K562 (cell line): ENCODE measurements at regions not wholly inside any gene's neighbourhood (a gene's known extent, or its start where the extent isn't known, plus 50 kb on each side); places are given as distances from the start of the nearest gene placed in this dataset.

Experiments
- BRF1 ChIP-seq: IDR thresholded peaks from 3 replicates; pipeline ENCODE4 v1.6.1; 2011; ENCODE audit warnings: borderline replicate concordance, mild to moderate bottlenecking; ENCODE audit not compliant: insufficient read length; ENCODE audit errors: extremely low read depth
- CXXC5 ChIP-seq: fragments of 250-450 bp; sonication (Bioruptor Pico); IDR thresholded peaks from 2 replicates; pipeline ENCODE4 v1.8.0; 2022; ENCODE audit warnings: inconsistent platforms, mild to moderate bottlenecking, moderate library complexity
- HCFC1 ChIP-seq: IDR thresholded peaks from 2 replicates; pipeline ENCODE4 v1.6.1; 2012; ENCODE audit warnings: low read depth, low read length, improper control_type of control experiment
- HLTF ChIP-seq: fragments of 450-650 bp; IDR thresholded peaks from 2 replicates; pipeline ENCODE4 v1.6.1; 2016
- NR2C1 ChIP-seq, 2 experiments: fragments of 450-650 bp; IDR thresholded peaks; 2 replicates each; pipeline ENCODE4 v1.6.1; 2017; ENCODE audit warnings: mild to moderate bottlenecking in 2 of 2, antibody characterized with exemption in 1 of 2, inconsistent platforms in 1 of 2, missing compliant biosample characterization in 1 of 2, missing genetic modification characterization in 1 of 2
- NRF1 ChIP-seq, 2 experiments: fragments of 450-650 bp; IDR thresholded peaks in 1 of 2; conservative IDR thresholded peaks in 1 of 2; 2 replicates each; pipeline ENCODE4 v1.6.1; 2014; ENCODE audit warnings: mild to moderate bottlenecking in 2 of 2
- RBM39 ChIP-seq: fragments of 200-400 bp; formaldehyde crosslinking; optimal IDR thresholded peaks from 2 replicates; pipeline ENCODE3; 2018; ENCODE audit warnings: low read depth, low read length
- SP1 ChIP-seq: sonication (generic); formaldehyde crosslinking; IDR thresholded peaks from 2 replicates; pipeline ENCODE4 v1.8.1; 2022; ENCODE audit warnings: mild to moderate bottlenecking, missing genetic modification reagents
- TCF3 ChIP-seq: sonication (generic); formaldehyde crosslinking; IDR thresholded peaks from 2 replicates; pipeline ENCODE4 v1.4.0; 2020; ENCODE audit warnings: mild to moderate bottlenecking, missing genetic modification reagents
- ZNF586 ChIP-seq: fragments of 450-650 bp; formaldehyde crosslinking; conservative IDR thresholded peaks from 2 replicates; pipeline ENCODE4 v1.4.0; 2020; ENCODE audit warnings: mild to moderate bottlenecking, moderate library complexity
- TF ChIP-seq, protein P1 (sequence below), 2 experiments: fragments of 450-650 bp; IDR thresholded peaks; 2 replicates each; pipeline ENCODE4 v1.6.1; 2018; ENCODE audit warnings: mild to moderate bottlenecking in 2 of 2, low read depth in 1 of 2; ENCODE audit not compliant: partially characterized antibody in 2 of 2
- TF ChIP-seq, protein P2 (sequence below): fragments of 450-650 bp; IDR thresholded peaks from 2 replicates; pipeline ENCODE4 v1.6.1; 2016; ENCODE audit warnings: antibody characterized with exemption
- TF ChIP-seq, protein P3 (sequence below), 2 experiments: fragments of 450-650 bp in 1 of 2; sonication (generic) in 1 of 2; formaldehyde crosslinking in 1 of 2; IDR thresholded peaks; 2 replicates each; pipeline versions ENCODE4 v1.7.1 to v1.9.0; 2016 to 2022; ENCODE audit warnings: inconsistent platforms in 1 of 2, mild to moderate bottlenecking in 1 of 2, missing genetic modification reagents in 1 of 2

GRCh38 chr6:15063253-15063853 lies 182.5 kb upstream of the JARID2 start (continued):
- TF ChIP-seq, protein P1, sequence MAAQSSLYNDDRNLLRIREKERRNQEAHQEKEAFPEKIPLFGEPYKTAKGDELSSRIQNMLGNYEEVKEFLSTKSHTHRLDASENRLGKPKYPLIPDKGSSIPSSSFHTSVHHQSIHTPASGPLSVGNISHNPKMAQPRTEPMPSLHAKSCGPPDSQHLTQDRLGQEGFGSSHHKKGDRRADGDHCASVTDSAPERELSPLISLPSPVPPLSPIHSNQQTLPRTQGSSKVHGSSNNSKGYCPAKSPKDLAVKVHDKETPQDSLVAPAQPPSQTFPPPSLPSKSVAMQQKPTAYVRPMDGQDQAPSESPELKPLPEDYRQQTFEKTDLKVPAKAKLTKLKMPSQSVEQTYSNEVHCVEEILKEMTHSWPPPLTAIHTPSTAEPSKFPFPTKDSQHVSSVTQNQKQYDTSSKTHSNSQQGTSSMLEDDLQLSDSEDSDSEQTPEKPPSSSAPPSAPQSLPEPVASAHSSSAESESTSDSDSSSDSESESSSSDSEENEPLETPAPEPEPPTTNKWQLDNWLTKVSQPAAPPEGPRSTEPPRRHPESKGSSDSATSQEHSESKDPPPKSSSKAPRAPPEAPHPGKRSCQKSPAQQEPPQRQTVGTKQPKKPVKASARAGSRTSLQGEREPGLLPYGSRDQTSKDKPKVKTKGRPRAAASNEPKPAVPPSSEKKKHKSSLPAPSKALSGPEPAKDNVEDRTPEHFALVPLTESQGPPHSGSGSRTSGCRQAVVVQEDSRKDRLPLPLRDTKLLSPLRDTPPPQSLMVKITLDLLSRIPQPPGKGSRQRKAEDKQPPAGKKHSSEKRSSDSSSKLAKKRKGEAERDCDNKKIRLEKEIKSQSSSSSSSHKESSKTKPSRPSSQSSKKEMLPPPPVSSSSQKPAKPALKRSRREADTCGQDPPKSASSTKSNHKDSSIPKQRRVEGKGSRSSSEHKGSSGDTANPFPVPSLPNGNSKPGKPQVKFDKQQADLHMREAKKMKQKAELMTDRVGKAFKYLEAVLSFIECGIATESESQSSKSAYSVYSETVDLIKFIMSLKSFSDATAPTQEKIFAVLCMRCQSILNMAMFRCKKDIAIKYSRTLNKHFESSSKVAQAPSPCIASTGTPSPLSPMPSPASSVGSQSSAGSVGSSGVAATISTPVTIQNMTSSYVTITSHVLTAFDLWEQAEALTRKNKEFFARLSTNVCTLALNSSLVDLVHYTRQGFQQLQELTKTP (IDR thresholded peaks at IDR 0.05; ENCODE audit: low read depth in 1 of 2, partially characterized antibody in 2 of 2), result peak in 1 of 2 experiments; percentile 11
- TF ChIP-seq TCF3 (0 out of 2 replicates have a peak, but pooled peaks have one; percentile 11), BRF1 (no peak), HLTF (no peak), SP1 (CRISPR knock-in tag) (no peak), NRF1 (conservative IDR thresholded peaks at IDR 0.05 in 1 of 2, IDR thresholded peaks at IDR 0.05 in 1 of 2) (peak; percentile 59 to 67), HCFC1 (no peak), NR2C1 (IDR thresholded peaks at IDR 0.05) (no peak), NR2C1 (tag; IDR thresholded peaks at IDR 0.05) (peak; percentile 38; the same call in 1 of the 2 replicates), RBM39 (no peak), ZNF586 (no peak), CXXC5 (CRISPR knock-in tag) (peak; percentile 38; the same call in 1 of the 2 replicates)
- TF ChIP-seq, protein P2, sequence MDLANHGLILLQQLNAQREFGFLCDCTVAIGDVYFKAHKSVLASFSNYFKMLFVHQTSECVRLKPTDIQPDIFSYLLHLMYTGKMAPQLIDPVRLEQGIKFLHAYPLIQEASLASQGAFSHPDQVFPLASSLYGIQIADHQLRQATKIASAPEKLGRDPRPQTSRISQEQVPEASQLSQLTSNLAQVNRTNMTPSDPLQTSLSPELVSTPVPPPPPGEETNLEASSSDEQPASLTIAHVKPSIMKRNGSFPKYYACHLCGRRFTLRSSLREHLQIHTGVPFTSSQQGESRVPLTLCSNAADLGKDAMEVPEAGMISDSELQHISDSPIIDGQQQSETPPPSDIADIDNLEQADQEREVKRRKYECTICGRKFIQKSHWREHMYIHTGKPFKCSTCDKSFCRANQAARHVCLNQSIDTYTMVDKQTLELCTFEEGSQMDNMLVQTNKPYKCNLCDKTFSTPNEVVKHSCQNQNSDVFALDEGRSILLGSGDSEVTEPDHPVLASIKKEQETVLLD, result 0 out of 2 replicates have a peak, but pooled peaks have one; percentile 34
- TF ChIP-seq, protein P3, sequence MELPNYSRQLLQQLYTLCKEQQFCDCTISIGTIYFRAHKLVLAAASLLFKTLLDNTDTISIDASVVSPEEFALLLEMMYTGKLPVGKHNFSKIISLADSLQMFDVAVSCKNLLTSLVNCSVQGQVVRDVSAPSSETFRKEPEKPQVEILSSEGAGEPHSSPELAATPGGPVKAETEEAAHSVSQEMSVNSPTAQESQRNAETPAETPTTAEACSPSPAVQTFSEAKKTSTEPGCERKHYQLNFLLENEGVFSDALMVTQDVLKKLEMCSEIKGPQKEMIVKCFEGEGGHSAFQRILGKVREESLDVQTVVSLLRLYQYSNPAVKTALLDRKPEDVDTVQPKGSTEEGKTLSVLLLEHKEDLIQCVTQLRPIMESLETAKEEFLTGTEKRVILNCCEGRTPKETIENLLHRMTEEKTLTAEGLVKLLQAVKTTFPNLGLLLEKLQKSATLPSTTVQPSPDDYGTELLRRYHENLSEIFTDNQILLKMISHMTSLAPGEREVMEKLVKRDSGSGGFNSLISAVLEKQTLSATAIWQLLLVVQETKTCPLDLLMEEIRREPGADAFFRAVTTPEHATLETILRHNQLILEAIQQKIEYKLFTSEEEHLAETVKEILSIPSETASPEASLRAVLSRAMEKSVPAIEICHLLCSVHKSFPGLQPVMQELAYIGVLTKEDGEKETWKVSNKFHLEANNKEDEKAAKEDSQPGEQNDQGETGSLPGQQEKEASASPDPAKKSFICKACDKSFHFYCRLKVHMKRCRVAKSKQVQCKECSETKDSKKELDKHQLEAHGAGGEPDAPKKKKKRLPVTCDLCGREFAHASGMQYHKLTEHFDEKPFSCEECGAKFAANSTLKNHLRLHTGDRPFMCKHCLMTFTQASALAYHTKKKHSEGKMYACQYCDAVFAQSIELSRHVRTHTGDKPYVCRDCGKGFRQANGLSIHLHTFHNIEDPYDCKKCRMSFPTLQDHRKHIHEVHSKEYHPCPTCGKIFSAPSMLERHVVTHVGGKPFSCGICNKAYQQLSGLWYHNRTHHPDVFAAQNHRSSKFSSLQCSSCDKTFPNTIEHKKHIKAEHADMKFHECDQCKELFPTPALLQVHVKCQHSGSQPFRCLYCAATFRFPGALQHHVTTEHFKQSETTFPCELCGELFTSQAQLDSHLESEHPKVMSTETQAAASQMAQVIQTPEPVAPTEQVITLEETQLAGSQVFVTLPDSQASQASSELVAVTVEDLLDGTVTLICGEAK (IDR thresholded peaks at IDR 0.05), result 0 out of 2 replicates have a peak, but pooled peaks have one; percentile 9
- TF ChIP-seq, protein P3 (CRISPR knock-in tag; IDR thresholded peaks at IDR 0.05), result no peak
